IMR-90 (cell line): ENCODE measurements at regions not wholly inside any gene's neighbourhood (a gene's known extent, or its start where the extent isn't known, plus 50 kb on each side); places are given as distances from the start of the nearest gene placed in this dataset.

Experiments
- ATAC-seq: fragments of 200-7000 bp; cut with Tn5 transposase; 2 replicates; pipeline ENCODE4 v1.9.1; 2020; ENCODE audit warnings: low read depth, mild to moderate bottlenecking, moderate library complexity
- BruUV-seq: library from RNA; stranded (reverse); fragments of 400-500 nt; replicated peaks from 2 replicates; lab custom pipeline; 2021; lab: Mats Ljungman, UMichigan
- CTCF ChIA-PET: fragments of 300-600 bp; formaldehyde crosslinking; extraction: SDS; loops from one replicate; lab custom pipeline; 2021; ENCODE audit warnings: antibody characterized with exemption; lab: Yijun Ruan, JAX
- POLR2A ChIA-PET: fragments of 300-600 bp; sonication (Branson Sonifier 250); formaldehyde crosslinking; loops from one replicate; lab custom pipeline; 2022; ENCODE audit warnings: antibody characterized with exemption; ENCODE audit not compliant: unreplicated experiment; lab: Charles Lee
- DNase-seq: peaks from one replicate; pipeline ENCODE4 v3.0.0; 2013
- H2AFZ ChIP-seq: replicated peaks from 2 replicates; pipeline ENCODE3; 2013; ENCODE audit warnings: low read length, mild to moderate bottlenecking; ENCODE audit not compliant: poor library complexity
- H2AK5ac ChIP-seq: 2 replicates; pipeline ENCODE4 v1.6.1; 2013; ENCODE audit warnings: low read depth, low read length, inconsistent platforms
- H2AK9ac ChIP-seq: replicated peaks from 2 replicates; pipeline ENCODE3; 2013; ENCODE audit warnings: mild to moderate bottlenecking, low read depth, low read length, moderate library complexity; ENCODE audit not compliant: poor library complexity
- H2BK120ac ChIP-seq: 2 replicates; pipeline ENCODE4 v1.6.1; 2013; ENCODE audit warnings: low read depth, low read length, inconsistent platforms
- H2BK15ac ChIP-seq: 3 replicates; pipeline ENCODE4 v1.6.1; 2013; ENCODE audit warnings: low read depth, low read length, inconsistent platforms
- H2BK20ac ChIP-seq: 2 replicates; pipeline ENCODE4 v1.6.1; 2013; ENCODE audit warnings: low read depth, mild to moderate bottlenecking, inconsistent platforms, low read length, moderate library complexity
- H2BK5ac ChIP-seq: 2 replicates; pipeline ENCODE4 v1.6.1; 2013; ENCODE audit warnings: mild to moderate bottlenecking, low read depth, low read length, inconsistent platforms; ENCODE audit not compliant: poor library complexity, severe bottlenecking
- H3K14ac ChIP-seq: replicated peaks from 2 replicates; pipeline ENCODE4 v1.6.1; 2013; ENCODE audit warnings: low read depth, low read length, inconsistent platforms
- H3K18ac ChIP-seq: 2 replicates; pipeline ENCODE4 v1.6.1; 2013; ENCODE audit warnings: low read depth, low read length, control low read depth
- H3K23ac ChIP-seq: 2 replicates; pipeline ENCODE4 v1.6.1; 2013; ENCODE audit warnings: low read depth, low read length, inconsistent platforms
- H3K27ac ChIP-seq: 2 replicates; pipeline ENCODE4 v1.5.1; 2013; ENCODE audit warnings: mild to moderate bottlenecking, control low read depth, low read length; ENCODE audit not compliant: insufficient read depth
- H3K27me3 ChIP-seq: 2 replicates; pipeline ENCODE4 v1.6.1; 2013; ENCODE audit warnings: low read length; ENCODE audit not compliant: control insufficient read depth, insufficient read depth
- H3K36me3 ChIP-seq: 2 replicates; pipeline ENCODE4 v1.6.1; 2013; ENCODE audit warnings: low read length, mixed read lengths; ENCODE audit not compliant: control insufficient read depth, insufficient read depth
- H3K4ac ChIP-seq: 2 replicates; pipeline ENCODE4 v1.6.1; 2013; ENCODE audit warnings: low read depth, low read length, inconsistent platforms
- H3K4me1 ChIP-seq: 2 replicates; pipeline ENCODE4 v1.6.1; 2013; ENCODE audit warnings: low read length, mixed read lengths; ENCODE audit not compliant: control insufficient read depth, insufficient read depth
- H3K4me2 ChIP-seq: 2 replicates; pipeline ENCODE4 v1.6.1; 2013; ENCODE audit warnings: low read depth, mild to moderate bottlenecking, control low read depth, low read length, moderate library complexity
- H3K4me3 ChIP-seq: 2 replicates; pipeline ENCODE4 v1.5.1; 2013; ENCODE audit warnings: low read depth, mild to moderate bottlenecking, control low read depth, low read length, moderate library complexity; ENCODE audit not compliant: insufficient read depth
- H3K56ac ChIP-seq: 2 replicates; pipeline ENCODE4 v1.6.1; 2013; ENCODE audit warnings: low read length, inconsistent platforms; ENCODE audit not compliant: insufficient read depth; ENCODE audit errors: extremely low read depth
- H3K79me1 ChIP-seq, 2 experiments: 2 replicates each; pipeline ENCODE4 v1.6.1; 2013; ENCODE audit warnings: low read length in 2 of 2, inconsistent platforms in 1 of 2, low read depth in 1 of 2
- H3K9ac ChIP-seq: 2 replicates; pipeline ENCODE4 v1.6.1; 2013; ENCODE audit warnings: low read depth, low read length, control low read depth
- H3K9me1 ChIP-seq: 2 replicates; pipeline ENCODE4 v1.6.1; 2013; ENCODE audit warnings: low read length, inconsistent platforms; ENCODE audit not compliant: insufficient read depth
- H3K9me3 ChIP-seq: 2 replicates; pipeline ENCODE4 v1.6.1; 2013; ENCODE audit warnings: low read length; ENCODE audit not compliant: control insufficient read depth, insufficient read depth
- H4K20me1 ChIP-seq: 2 replicates; pipeline ENCODE4 v1.6.1; 2013; ENCODE audit warnings: low read length, inconsistent platforms; ENCODE audit not compliant: insufficient read depth
- H4K5ac ChIP-seq: 2 replicates; pipeline ENCODE4 v1.6.1; 2013; ENCODE audit warnings: mild to moderate bottlenecking, low read depth, low read length, control low read depth
- H4K8ac ChIP-seq, 2 experiments: 2 replicates each; pipeline ENCODE4 v1.6.1; 2013; ENCODE audit warnings: low read depth in 2 of 2, low read length in 2 of 2, control low read depth in 1 of 2, inconsistent platforms in 1 of 2
- H4K91ac ChIP-seq: 2 replicates; pipeline ENCODE4 v1.6.1; 2013; ENCODE audit warnings: low read depth, low read length, inconsistent platforms; ENCODE audit not compliant: insufficient read depth
- MAFK ChIP-seq: IDR thresholded peaks from 2 replicates; pipeline ENCODE4 v1.6.1; 2012; ENCODE audit warnings: low read depth, low read length, improper control_type of control experiment
- RCOR1 ChIP-seq: IDR thresholded peaks from 2 replicates; pipeline ENCODE4 v1.6.1; 2012; ENCODE audit warnings: mild to moderate bottlenecking, low read length, improper control_type of control experiment; ENCODE audit not compliant: insufficient replicate concordance
- RFX5 ChIP-seq: IDR thresholded peaks from 2 replicates; pipeline ENCODE4 v1.8.0; 2012; ENCODE audit warnings: low read depth, mild to moderate bottlenecking, low read length, moderate library complexity
- dilution Hi-C: fragments of 300-500 bp; cut with HindIII; formaldehyde crosslinking; loops from one replicate; pipeline ENCODE4 v1.14.3; 2018; ENCODE audit warnings: low sequenced_read_pairs; ENCODE audit not compliant: unreplicated experiment
- in situ Hi-C: fragments of 300-500 bp; cut with MboI; formaldehyde crosslinking; loops from 3 replicates; pipeline ENCODE4 v1.14.3; 2019; ENCODE audit warnings: low sequenced_read_pairs, inconsistent platforms, mixed read lengths
- intact Hi-C: fragments of 100-400 bp; cut with micrococcal nuclease; formaldehyde crosslinking; loops from 2 replicates; pipeline ENCODE4 v1.10.0; 2022
- TF ChIP-seq, protein P1 (sequence below): fragments of 150-350 bp; IDR thresholded peaks from 2 replicates; pipeline ENCODE4 v1.6.1; 2017; ENCODE audit warnings: mild to moderate bottlenecking, antibody characterized with exemption, low read length, low read depth

DNA sequence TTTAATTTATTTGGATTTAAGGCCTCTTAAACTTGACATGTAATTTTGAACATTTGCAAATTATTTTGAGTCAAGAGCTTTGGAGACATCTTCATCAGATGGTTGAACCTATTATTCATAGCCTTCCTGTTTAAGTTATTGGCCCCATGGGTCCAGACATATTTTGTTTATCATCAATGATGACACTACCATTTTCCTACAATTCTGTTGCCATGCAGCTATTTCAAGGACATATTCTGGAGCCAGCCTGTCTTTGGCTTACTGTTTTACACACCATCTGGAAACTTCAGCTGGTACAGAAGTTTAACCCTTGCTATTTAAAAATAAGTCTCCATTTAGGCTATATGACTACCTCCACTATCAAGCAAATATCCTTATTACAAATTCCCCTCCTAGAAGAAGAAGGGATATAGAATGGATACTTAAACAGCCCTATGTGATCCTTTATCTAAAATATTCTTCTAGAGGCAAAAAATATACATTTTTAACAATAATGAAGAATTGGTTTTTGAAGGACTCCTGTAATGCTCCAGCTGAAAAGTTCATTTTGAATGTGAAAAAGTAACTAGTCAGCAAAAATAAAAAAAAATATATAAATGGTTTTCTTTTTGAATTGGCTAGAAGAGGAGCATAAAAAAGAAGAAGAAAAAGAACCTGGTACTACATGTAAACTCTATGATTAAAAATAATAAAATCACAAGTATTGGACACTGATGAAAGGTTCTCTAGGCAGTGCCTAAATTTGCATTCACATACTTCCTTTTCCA lies 544.0 kb upstream of the HS3ST5 start:
- in situ Hi-C loops, result no loop called here
- no peak overlapping the region for H4K91ac ChIP-seq
- H3K14ac ChIP-seq, result no peak overlapping the region
- H2BK120ac ChIP-seq, result no peak overlapping the region
- dilution Hi-C loops, result no loop called here
- H3K4me2 ChIP-seq, result no peak overlapping the region
- no peak overlapping the region for H3K9ac ChIP-seq
- H3K36me3 ChIP-seq, result no peaks in the 10 kb centered on the region
- ATAC-seq (no peak), DNase-seq (no peak)
- no peak overlapping the region for H2AK5ac ChIP-seq
- H3K27me3 ChIP-seq, result no peaks in the 10 kb centered on the region
- H2BK5ac ChIP-seq, result no peak overlapping the region
- H3K9me3 ChIP-seq, result peaks cover 2% of the 10 kb centered on the region; the same call in 1 of the 2 replicates
- no peak overlapping the region for H3K18ac ChIP-seq
- no peaks in the 10 kb centered on the region for H4K20me1 ChIP-seq
- TF ChIP-seq, protein P1, sequence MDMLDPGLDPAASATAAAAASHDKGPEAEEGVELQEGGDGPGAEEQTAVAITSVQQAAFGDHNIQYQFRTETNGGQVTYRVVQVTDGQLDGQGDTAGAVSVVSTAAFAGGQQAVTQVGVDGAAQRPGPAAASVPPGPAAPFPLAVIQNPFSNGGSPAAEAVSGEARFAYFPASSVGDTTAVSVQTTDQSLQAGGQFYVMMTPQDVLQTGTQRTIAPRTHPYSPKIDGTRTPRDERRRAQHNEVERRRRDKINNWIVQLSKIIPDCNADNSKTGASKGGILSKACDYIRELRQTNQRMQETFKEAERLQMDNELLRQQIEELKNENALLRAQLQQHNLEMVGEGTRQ, result no peak
- TF ChIP-seq MAFK (peak; percentile 85), RCOR1 (no peak), RFX5 (no peak)
- no peak overlapping the region for H4K8ac ChIP-seq
- intact Hi-C loops, result no loop called here
- no peak overlapping the region for H2BK15ac ChIP-seq
- no peak overlapping the region for H3K4me3 ChIP-seq
- no peak overlapping the region for H4K5ac ChIP-seq
- H2AK9ac ChIP-seq, result no peak overlapping the region
- no TSS peak for BruUV-seq
- H2BK20ac ChIP-seq, result no peak overlapping the region
- H3K9me1 ChIP-seq, result no peaks in the 10 kb centered on the region
- no peaks in the 10 kb centered on the region for H3K79me1 ChIP-seq
- no peaks in the 10 kb centered on the region for H3K4me1 ChIP-seq
- no peak overlapping the region for H3K56ac ChIP-seq
- no peak overlapping the region for H3K23ac ChIP-seq
- CTCF ChIA-PET, result no interaction called here
- H3K4ac ChIP-seq, result no peak overlapping the region
- H2AFZ ChIP-seq, result no peak overlapping the region
- POLR2A ChIA-PET, result no interaction called here
- no peak overlapping the region for H3K27ac ChIP-seq
